Hematopoietic multipotent progenitor cell treated with erythropoietin and hydrocortisone succinate and interleukin-3 and kit ligand, for 15 days (in vitro differentiated cells): ENCODE measurements at regions not wholly inside any gene's neighbourhood (a gene's known extent, or its start where the extent isn't known, plus 50 kb on each side); places are given as distances from the start of the nearest gene placed in this dataset.
"Not testable (repeated sequence)": the region's sequence is repeated elsewhere in the genome, so short reads cannot be mapped to it uniquely, and the experiment has no call there.

Source experiments
- DNase-seq: peaks from one replicate; pipeline ENCODE4 v3.0.0-alpha.2; 2015; ENCODE audit warnings: low spot score

- DNase-seq = no peak
Measured at GRCh38 chr4:138614398-138615142, 372.4 kb upstream of the SLC7A11 start.

- DNase-seq = no peak
Measured at GRCh38 chr4:138612428-138612827, 370.3 kb upstream of the SLC7A11 start.

DNA sequence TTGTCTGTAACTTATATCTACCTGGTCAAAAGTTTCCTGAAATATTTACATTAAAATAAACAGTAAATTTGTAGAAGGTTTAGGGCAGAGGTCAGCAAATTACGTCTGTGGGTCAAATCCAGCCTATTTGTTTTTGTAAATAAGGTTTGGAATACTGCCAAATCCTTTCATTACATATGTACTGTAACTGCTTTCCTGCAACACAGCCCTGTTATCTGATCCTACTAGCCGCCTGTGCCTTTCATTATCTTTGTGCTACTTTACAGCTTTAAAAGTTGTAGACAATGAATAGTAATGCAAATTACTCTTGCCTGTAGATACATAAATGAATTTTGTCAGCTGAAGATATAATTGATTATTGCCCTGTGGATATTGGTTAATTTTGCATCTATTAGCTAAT is 369.6 kb upstream of the SLC7A11 start:
- DNase-seq = no peak

GRCh38 chr4:138611017-138611416 is 368.9 kb upstream of the SLC7A11 start:
- no peak for DNase-seq

- no peak for DNase-seq
Measured at GRCh38 chr4:138609943-138610350, 367.8 kb upstream of the SLC7A11 start.

- DNase-seq = no peak
Measured at GRCh38 chr4:138604556-138604955, 362.4 kb upstream of the SLC7A11 start.

GRCh38 chr4:138602664-138603063 is 360.5 kb upstream of the SLC7A11 start:
- no peak for DNase-seq

GRCh38 chr4:138599965-138600364 is 357.8 kb upstream of the SLC7A11 start:
- no peak for DNase-seq

DNA sequence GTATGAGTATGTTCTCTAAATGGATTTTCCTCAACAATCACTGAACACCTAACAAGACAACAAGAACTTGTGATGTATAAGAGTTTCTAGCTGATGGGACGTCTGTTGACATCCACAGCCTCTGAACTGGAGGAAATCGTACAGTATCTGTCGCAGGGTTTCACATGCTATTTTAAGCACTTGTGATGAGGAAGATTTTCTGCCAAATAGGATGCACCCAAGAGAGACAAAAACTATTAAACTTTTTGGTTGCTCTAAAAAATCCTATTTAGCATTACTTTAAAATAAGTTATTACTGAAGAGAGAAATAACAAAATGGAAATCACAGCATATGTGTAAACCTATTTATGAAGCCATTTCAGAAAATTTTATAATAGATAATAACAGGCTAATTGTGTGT is 356.1 kb upstream of the SLC7A11 start:
- no peak for DNase-seq

DNA sequence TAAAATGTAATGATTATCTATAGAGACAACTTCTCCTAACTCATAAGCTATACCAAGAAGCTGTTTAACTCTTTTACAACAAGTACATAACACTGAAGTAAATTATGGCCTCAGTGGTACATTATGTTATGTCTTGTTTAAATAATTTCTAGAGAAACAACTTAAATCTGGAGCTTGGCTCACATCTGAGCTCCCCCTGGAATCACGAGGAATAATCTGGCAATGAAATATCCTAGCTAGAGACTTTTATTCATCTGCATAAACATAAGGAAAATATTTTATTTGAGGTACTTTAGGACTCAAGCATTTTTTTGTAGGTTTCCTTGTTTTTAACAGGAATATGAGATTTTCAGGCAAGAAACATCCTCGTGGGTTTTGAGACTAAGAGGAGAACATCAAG is 354.7 kb upstream of the SLC7A11 start:
- no peak for DNase-seq

DNA sequence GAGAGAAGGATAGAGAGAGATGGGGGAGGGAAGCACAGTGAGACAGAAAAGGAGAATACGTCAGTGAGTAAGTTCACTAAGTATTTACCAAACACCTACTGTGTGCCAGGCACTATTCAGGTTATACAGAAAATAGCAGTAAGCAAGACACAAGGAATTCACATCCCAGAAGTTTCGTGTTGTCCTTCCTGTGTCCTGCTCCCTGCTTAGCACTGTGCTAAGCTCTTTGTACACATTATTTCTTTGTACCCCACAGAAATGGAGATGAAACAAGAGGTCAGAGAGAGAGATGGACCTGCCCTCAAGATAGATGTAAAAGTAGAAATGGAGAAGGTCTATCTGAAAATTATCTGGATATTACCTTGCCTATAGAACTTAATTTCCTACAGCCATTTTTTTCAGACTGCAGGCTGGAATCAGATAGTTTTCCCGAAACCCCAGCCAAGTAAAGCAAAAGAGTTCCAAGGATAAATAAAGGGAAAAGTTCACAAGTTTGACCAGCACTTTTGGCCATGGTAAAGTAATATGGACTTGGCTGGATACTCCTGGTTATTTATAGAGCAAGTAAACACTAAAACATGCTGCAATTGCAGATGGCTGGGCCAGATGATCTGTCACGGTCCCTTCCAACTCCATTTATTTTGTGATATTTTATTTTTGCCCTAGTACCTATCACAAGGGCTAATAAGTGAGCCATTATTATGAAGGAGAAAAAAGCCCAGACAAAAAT is 353.7 kb upstream of the SLC7A11 start:
- DNase-seq = no peak

GRCh38 chr4:138595171-138595570 is 353.0 kb upstream of the SLC7A11 start:
- DNase-seq = no peak

DNA sequence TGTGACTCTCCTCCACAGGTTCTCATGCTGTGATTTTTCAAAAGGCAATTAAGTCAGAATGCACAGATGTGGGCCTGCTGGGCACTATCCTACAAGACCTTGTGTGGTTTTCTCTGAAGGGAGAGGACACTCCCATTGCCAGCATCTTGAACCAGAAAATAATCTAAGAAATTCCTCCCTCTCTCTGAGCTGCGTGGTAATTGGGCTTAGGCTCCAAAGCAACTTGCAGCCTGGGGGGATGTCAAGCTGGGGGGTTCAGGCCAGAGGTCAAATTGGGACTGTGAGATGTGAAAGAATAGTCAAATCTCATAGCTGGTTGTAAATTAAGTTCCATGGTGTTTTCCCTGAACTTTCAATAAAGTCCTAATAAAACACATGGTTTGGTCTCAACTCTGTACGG is 350.6 kb upstream of the SLC7A11 start:
- no peak for DNase-seq

DNA sequence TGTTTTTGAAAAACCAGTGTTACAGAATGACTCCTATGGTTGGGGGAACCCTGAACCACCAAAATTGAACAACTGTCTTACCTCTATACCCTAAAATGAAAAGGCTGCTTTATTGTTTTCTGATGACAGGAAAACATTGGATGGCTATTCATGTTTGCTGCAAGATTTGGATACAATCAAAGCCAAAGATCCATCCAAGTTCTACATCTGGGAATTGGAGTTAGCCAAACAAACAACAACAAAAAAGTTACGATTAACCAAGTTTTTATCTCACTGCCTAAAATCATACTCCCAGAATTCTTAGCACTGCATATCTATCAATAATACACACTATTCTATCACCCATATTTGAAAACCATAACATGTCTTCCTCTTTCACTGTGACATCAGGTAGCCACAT is 349.7 kb upstream of the SLC7A11 start:
- DNase-seq = no peak

GRCh38 chr4:138588501-138588900 is 346.4 kb upstream of the SLC7A11 start:
- no peak for DNase-seq

DNA sequence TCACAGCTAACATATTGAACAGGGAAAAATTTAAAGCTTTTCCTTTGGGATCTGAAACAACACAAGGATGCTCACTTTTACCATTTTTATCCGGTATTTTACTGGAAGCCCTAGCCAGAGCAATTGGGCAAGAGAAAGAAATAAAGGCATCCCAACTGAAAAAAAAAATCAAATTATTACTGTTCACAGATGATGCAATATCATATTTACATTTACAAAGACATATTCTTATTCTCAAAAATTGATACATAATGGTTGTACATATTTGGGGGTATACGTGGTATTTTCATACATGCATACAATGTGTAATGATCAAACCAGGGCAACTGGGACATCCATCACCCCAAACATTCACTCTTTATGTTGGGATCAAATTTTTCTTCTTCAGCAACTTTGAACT is 337.0 kb upstream of the SLC7A11 start:
- no peak for DNase-seq

DNA sequence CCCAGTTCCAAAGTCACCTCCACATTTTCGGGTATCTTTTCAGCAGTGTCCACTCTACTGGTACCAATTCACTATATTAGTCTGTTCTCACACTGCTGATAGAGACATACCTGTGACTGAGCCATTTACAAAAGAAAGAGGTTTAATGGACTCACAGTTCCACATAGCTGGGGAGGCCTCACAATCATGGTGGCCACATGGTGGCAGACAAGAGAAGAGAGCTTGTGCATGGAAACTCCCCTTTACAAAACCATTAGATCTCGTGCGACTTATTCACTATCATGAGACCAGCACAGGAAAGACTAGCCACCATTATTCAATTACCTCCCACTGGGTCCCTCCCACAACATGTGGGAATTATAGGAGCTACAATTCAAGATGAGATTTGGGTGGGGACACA is 335.7 kb upstream of the SLC7A11 start:
- DNase-seq = not testable (repeated sequence)

DNA sequence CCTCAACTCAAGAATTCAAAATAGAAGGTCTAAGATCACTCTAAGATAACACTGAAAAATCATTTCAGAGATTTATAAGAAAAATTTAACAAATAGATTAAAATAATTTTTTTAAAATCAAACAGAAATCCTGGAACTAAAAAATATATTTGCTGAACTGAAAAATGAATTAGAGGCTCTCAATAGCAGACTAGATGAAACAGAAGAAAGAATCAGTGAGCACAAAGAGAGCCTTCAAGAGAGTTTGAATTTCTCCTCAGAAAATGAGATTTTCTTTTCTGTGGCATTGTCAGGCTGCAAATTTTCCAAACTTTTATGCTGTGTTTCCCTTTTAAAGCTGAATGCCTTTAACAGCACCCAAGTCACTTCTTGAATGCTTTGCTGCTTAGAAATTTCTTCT is 335.0 kb upstream of the SLC7A11 start:
- DNase-seq = no peak

DNA sequence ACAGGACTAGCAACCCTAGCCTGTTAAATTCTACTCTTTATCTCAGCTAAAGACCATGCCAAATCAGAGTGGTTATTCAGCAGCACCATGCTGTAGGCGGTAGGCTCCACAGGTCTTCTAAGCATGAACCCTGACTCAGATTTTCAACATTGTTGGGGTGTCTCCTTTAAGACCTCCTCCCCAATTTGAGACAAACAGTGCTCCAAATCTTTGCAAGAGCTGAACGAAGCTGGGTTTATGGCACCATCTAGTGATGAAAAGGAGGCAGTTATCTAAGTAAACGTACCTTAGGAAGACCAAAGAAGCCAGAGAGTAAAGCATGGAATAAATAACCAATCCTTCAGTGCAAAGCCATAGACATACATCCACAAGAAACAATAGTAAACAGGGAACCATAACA is 334.5 kb upstream of the SLC7A11 start:
- no peak for DNase-seq

- DNase-seq = no peak
Measured at GRCh38 chr4:138573246-138573645, 331.1 kb upstream of the SLC7A11 start.

DNA sequence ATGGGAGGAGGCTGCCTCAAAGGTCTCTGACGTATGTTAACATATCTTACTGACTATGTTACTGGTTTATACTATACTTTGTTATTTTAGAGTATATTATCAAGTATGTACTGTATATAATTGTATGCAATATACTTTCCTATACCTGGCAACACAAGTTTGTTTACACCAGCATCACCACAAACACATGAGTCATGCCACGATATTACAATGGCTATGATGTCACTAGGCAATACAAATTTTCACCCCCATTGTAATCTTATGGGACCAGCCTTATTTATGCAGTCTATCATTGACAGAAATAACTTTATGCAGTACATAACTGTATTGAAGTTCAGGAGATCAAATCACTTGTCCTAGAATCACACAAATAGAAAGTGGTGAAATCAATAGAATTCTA is 329.9 kb upstream of the SLC7A11 start:
- no peak for DNase-seq

- DNase-seq = no peak
Measured at GRCh38 chr4:138567696-138568095, 325.5 kb upstream of the SLC7A11 start.

DNA sequence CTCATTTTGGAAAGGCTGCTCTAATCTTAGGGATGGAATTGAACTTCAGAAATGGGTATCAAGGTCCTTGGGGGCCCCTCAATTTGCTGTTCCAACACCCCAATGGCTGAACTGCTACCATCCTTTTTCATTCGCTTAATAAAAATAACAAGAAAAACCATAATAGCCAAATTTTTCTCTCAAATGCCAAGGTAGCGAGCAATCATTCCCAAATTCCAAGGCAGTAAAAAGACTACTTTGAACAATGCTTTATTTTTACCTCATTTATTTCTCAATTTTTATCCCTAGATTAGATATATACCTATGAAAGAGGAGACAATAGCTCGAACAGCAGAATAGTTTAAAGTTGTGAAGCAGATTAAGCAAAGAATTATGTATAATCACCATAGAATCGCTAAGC is 323.4 kb upstream of the SLC7A11 start:
- no peak for DNase-seq

- DNase-seq = no peak
Measured at GRCh38 chr4:138562544-138562991, 320.4 kb upstream of the SLC7A11 start.
